ENCODE measurements at regions not wholly inside any gene's neighbourhood (a gene's known extent, or its start where the extent isn't known, plus 50 kb on each side); places are given as distances from the start of the nearest gene placed in this dataset.

GRCh38 chr2:155663265-155663664, 669.3 kb downstream of the NR4A2 start:
- no peak overlapping the region for H3K4me2 ChIP-seq
- no peak for FAIRE-seq
- no peak overlapping the region for H3K4me3 ChIP-seq
- H3K4me1 ChIP-seq, result no peaks in the 10 kb centered on the region
- no peak overlapping the region for H3K27ac ChIP-seq
- 5% methylated on average over 3 of the region's 3 CpGs for WGBS (ENCODE audit: missing lambda C conversion rate)
- H3K9me3 ChIP-seq, result no peaks in the 10 kb centered on the region
- POLR2A ChIA-PET, result no interaction called here
- no peak for ATAC-seq
- DNase-seq (ENCODE audit: low read depth in 1 of 2, low spot score in 1 of 2), result no peak
- TF ChIP-seq FOSB (CRISPR knock-in tag; IDR thresholded peaks at IDR 0.05) (no peak), FOXS1 (CRISPR knock-in tag; IDR thresholded peaks at IDR 0.05) (no peak), ZSCAN20 (CRISPR knock-in tag; IDR thresholded peaks at IDR 0.05) (no peak), RCOR1 (IDR thresholded peaks at IDR 0.05; ENCODE audit: low read depth, low read length) (no peak), HOXB13 (CRISPR knock-in tag; IDR thresholded peaks at IDR 0.05; ENCODE audit: low read depth) (no peak), NPAS2 (CRISPR knock-in tag; IDR thresholded peaks at IDR 0.05; ENCODE audit: borderline replicate concordance) (no peak), HOXA7 (CRISPR knock-in tag; IDR thresholded peaks at IDR 0.05) (no peak), ZNF302 (CRISPR knock-in tag; IDR thresholded peaks at IDR 0.05) (no peak)
- CTCF ChIA-PET, result interaction anchor here (0.7 kb wide), 1 partner anchor 210 kb away, joined by 3 read pairs; no protein-coding TSS in a partner anchor

- no peak for DNase-seq (ENCODE audit: low read depth in 1 of 2, low spot score in 1 of 2)
- Histone ChIP-seq H3K9me3 (no peaks in the 10 kb centered on the region), H3K4me1 (no peaks in the 10 kb centered on the region), H3K4me2 (no peak overlapping the region), H3K4me3 (no peak overlapping the region), H3K27ac (no peak overlapping the region)
- POLR2A ChIA-PET, result no interaction called here
- 41% methylated on average over 4 of the region's 4 CpGs for WGBS (ENCODE audit: missing lambda C conversion rate)
- CTCF ChIA-PET, result no interaction called here
- no peak for ATAC-seq
- no peak for TF ChIP-seq ZSCAN20 (CRISPR knock-in tag; IDR thresholded peaks at IDR 0.05)
- TF ChIP-seq TP53 (CRISPR knock-in tag; IDR thresholded peaks at IDR 0.05), result no peak
- TF ChIP-seq BHLHE40 (IDR thresholded peaks at IDR 0.05; ENCODE audit: low read depth, low read length), result no peak
- no peak for TF ChIP-seq TFCP2L1 (CRISPR knock-in tag; IDR thresholded peaks at IDR 0.05)
- no peak for TF ChIP-seq ZFP36 (IDR thresholded peaks at IDR 0.05; ENCODE audit: borderline replicate concordance, partially characterized antibody)
- TF ChIP-seq CEBPB (IDR thresholded peaks at IDR 0.05), result no peak
- no peak for TF ChIP-seq HMGXB4 (CRISPR knock-in tag; IDR thresholded peaks at IDR 0.05; ENCODE audit: borderline replicate concordance)
- TF ChIP-seq RFX5 (IDR thresholded peaks at IDR 0.05), result no peak
- no peak for TF ChIP-seq HDAC2 (IDR thresholded peaks at IDR 0.05)
- TF ChIP-seq CHD4 (IDR thresholded peaks at IDR 0.05; ENCODE audit: borderline replicate concordance), result no peak
- no peak for TF ChIP-seq HES2 (IDR thresholded peaks at IDR 0.05)
- TF ChIP-seq RAD21 (conservative IDR thresholded peaks at IDR 0.05 in 1 of 2, IDR thresholded peaks at IDR 0.05 in 1 of 2), result no peak
- no peak for TF ChIP-seq MAX (IDR thresholded peaks at IDR 0.05)
- TF ChIP-seq CTCF (IDR thresholded peaks at IDR 0.05), result no peak
- no peak for TF ChIP-seq NPAS2 (CRISPR knock-in tag; IDR thresholded peaks at IDR 0.05; ENCODE audit: borderline replicate concordance)
- TF ChIP-seq GATA3 (IDR thresholded peaks at IDR 0.05; ENCODE audit: borderline replicate concordance), result no peak
- no peak for TF ChIP-seq E2F6 (IDR thresholded peaks at IDR 0.05; ENCODE audit: borderline replicate concordance, low read depth)
- no peak for TF ChIP-seq ELK1 (IDR thresholded peaks at IDR 0.05; ENCODE audit: low read depth, low read length)
- FAIRE-seq, result no peak
Measured at GRCh38 chr2:155662224-155662623, 670.3 kb downstream of the NR4A2 start.

All from A549 (cell line).